ENCODE measurements at regions not wholly inside any gene's neighbourhood (a gene's known extent, or its start where the extent isn't known, plus 50 kb on each side); places are given as distances from the start of the nearest gene placed in this dataset.

- TF ChIP-seq EZH2phosphoT487 (IDR thresholded peaks at IDR 0.05; ENCODE audit: borderline replicate concordance, low read length) (no peak), EZH2 (IDR thresholded peaks at IDR 0.05; ENCODE audit: low read length, unreplicated experiment) (no peak)
- TF ChIP-seq, protein P1, sequence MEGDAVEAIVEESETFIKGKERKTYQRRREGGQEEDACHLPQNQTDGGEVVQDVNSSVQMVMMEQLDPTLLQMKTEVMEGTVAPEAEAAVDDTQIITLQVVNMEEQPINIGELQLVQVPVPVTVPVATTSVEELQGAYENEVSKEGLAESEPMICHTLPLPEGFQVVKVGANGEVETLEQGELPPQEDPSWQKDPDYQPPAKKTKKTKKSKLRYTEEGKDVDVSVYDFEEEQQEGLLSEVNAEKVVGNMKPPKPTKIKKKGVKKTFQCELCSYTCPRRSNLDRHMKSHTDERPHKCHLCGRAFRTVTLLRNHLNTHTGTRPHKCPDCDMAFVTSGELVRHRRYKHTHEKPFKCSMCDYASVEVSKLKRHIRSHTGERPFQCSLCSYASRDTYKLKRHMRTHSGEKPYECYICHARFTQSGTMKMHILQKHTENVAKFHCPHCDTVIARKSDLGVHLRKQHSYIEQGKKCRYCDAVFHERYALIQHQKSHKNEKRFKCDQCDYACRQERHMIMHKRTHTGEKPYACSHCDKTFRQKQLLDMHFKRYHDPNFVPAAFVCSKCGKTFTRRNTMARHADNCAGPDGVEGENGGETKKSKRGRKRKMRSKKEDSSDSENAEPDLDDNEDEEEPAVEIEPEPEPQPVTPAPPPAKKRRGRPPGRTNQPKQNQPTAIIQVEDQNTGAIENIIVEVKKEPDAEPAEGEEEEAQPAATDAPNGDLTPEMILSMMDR (conservative IDR thresholded peaks at IDR 0.05; ENCODE audit: low read depth, low read length), result no peak
- Histone ChIP-seq H4K20me1 (ENCODE audit: low read length) (no peaks in the 10 kb centered on the region), H3K36me3 (ENCODE audit: low read depth, low read length) (no peaks in the 10 kb centered on the region), H3K27ac (ENCODE audit: low read length) (no peak overlapping the region), H3K4me3 (ENCODE audit: low read length) (no peak overlapping the region), H3K4me2 (ENCODE audit: low read length) (no peak overlapping the region), H3K4me1 (ENCODE audit: insufficient read depth, low read length) (no peaks in the 10 kb centered on the region), H3K79me2 (ENCODE audit: low read length) (no peaks in the 10 kb centered on the region), H3F3A (ENCODE audit: low read length, unreplicated experiment) (no peaks in the 10 kb centered on the region), H3K9me2 (replicated peaks; ENCODE audit: low read length) (no peaks in the 10 kb centered on the region), H3K27me3 (ENCODE audit: low read length) (no peaks in the 10 kb centered on the region), H3K9ac (ENCODE audit: low read length) (no peak overlapping the region), H3K9me3 (ENCODE audit: low read length) (no peaks in the 10 kb centered on the region), H2AFZ (ENCODE audit: low read length) (no peak overlapping the region)
- intact Hi-C loops (cut with micrococcal nuclease), result no loop called here
- no peak for DNase-seq
- CTCF ChIA-PET, result no interaction called here
- POLR2A ChIA-PET (ENCODE audit: unreplicated experiment), result no interaction called here
- BruUV-seq (replicated peaks), result no TSS peak
- ATAC-seq, result no peak
Measured at GRCh38 chr14:43204816-43205215, 1302.3 kb downstream of the FSCB start.

DNA sequence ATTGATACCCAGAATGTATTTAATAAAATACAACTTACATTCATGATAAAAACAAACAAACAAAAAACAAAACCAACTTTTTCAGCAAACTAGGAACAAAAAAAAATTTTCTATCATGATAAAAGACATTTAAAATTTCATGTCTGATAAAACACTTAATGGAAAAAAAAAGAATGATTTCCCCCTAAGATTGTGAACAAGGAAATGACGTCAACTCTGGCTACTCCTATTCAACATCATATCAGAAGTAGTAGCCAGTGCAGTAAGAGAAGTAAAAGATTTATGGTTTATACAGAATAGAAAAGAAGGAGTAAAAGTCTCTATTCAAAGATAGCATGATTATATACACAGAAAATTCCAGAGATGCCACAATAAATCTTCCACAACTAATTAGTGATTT, 1306.6 kb downstream of the FSCB start:
- Histone ChIP-seq H3K79me2 (ENCODE audit: low read length) (no peaks in the 10 kb centered on the region), H3K27me3 (ENCODE audit: low read length) (no peaks in the 10 kb centered on the region), H3K9me3 (ENCODE audit: low read length) (no peaks in the 10 kb centered on the region), H4K20me1 (ENCODE audit: low read length) (no peaks in the 10 kb centered on the region), H3K9me2 (replicated peaks; ENCODE audit: low read length) (no peaks in the 10 kb centered on the region), H3K4me3 (ENCODE audit: low read length) (no peak overlapping the region), H3K4me1 (ENCODE audit: insufficient read depth, low read length) (no peaks in the 10 kb centered on the region), H3K36me3 (ENCODE audit: low read depth, low read length) (no peaks in the 10 kb centered on the region), H3K4me2 (ENCODE audit: low read length) (no peak overlapping the region), H3K27ac (ENCODE audit: low read length) (no peak overlapping the region), H3F3A (ENCODE audit: low read length, unreplicated experiment) (no peaks in the 10 kb centered on the region), H3K9ac (ENCODE audit: low read length) (no peak overlapping the region), H2AFZ (ENCODE audit: low read length) (no peak overlapping the region)
- ChIA-PET CTCF (no interaction called here), POLR2A (ENCODE audit: unreplicated experiment) (interaction anchor here (0.6 kb wide), 1 partner anchor 364 kb away, joined by 4 read pairs; no protein-coding TSS in a partner anchor)
- intact Hi-C loops (cut with micrococcal nuclease), result no loop called here
- TF ChIP-seq EZH2 (IDR thresholded peaks at IDR 0.05; ENCODE audit: low read length, unreplicated experiment), result no peak
- TF ChIP-seq EZH2phosphoT487 (IDR thresholded peaks at IDR 0.05; ENCODE audit: borderline replicate concordance, low read length), result no peak
- TF ChIP-seq, protein P1 (conservative IDR thresholded peaks at IDR 0.05; ENCODE audit: low read depth, low read length), result no peak
- DNase-seq, result no peak
- ATAC-seq, result no peak
- no TSS peak for BruUV-seq (replicated peaks)

- Histone ChIP-seq H3K9ac (ENCODE audit: low read length) (no peak overlapping the region), H3K4me2 (ENCODE audit: low read length) (no peak overlapping the region), H3K4me1 (ENCODE audit: insufficient read depth, low read length) (no peaks in the 10 kb centered on the region), H3K36me3 (ENCODE audit: low read depth, low read length) (no peaks in the 10 kb centered on the region), H3F3A (ENCODE audit: low read length, unreplicated experiment) (no peaks in the 10 kb centered on the region), H3K4me3 (ENCODE audit: low read length) (no peak overlapping the region), H3K27me3 (ENCODE audit: low read length) (no peaks in the 10 kb centered on the region), H2AFZ (ENCODE audit: low read length) (no peak overlapping the region), H3K27ac (ENCODE audit: low read length) (no peak overlapping the region), H3K9me2 (replicated peaks; ENCODE audit: low read length) (no peaks in the 10 kb centered on the region), H3K79me2 (ENCODE audit: low read length) (no peaks in the 10 kb centered on the region), H3K9me3 (ENCODE audit: low read length) (no peaks in the 10 kb centered on the region), H4K20me1 (ENCODE audit: low read length) (no peaks in the 10 kb centered on the region)
- DNase-seq (no peak), ATAC-seq (no peak)
- no peak for TF ChIP-seq EZH2phosphoT487 (IDR thresholded peaks at IDR 0.05; ENCODE audit: borderline replicate concordance, low read length)
- TF ChIP-seq EZH2 (IDR thresholded peaks at IDR 0.05; ENCODE audit: low read length, unreplicated experiment), result no peak
- TF ChIP-seq, protein P1 (conservative IDR thresholded peaks at IDR 0.05; ENCODE audit: low read depth, low read length), result no peak
- ChIA-PET POLR2A (ENCODE audit: unreplicated experiment) (no interaction called here), CTCF (no interaction called here)
- intact Hi-C loops (cut with micrococcal nuclease), result no loop called here
- BruUV-seq (replicated peaks), result no TSS peak
Measured at GRCh38 chr14:43198465-43198864, 1308.6 kb downstream of the FSCB start.

Measured in PC-3 (cell line).